ENCODE measurements at regions not wholly inside any gene's neighbourhood (a gene's known extent, or its start where the extent isn't known, plus 50 kb on each side); places are given as distances from the start of the nearest gene placed in this dataset.
"Not testable (repeated sequence)": the region's sequence is repeated elsewhere in the genome, so short reads cannot be mapped to it uniquely, and the experiment has no call there.

GRCh38 chr13:46468570-46469463 lies 81.8 kb upstream of the RUBCNL start (continued):
- TF ChIP-seq ZNF260 (CRISPR knock-in tag; IDR thresholded peaks at IDR 0.05; ENCODE audit: borderline replicate concordance, low read depth) (no peak), MTF1 (CRISPR knock-in tag; IDR thresholded peaks at IDR 0.05) (no peak), ZNF274 (CRISPR knock-in tag; IDR thresholded peaks at IDR 0.05) (no peak), PAF1 (CRISPR knock-in tag; IDR thresholded peaks at IDR 0.05) (no peak), EEA1 (CRISPR knock-in tag; IDR thresholded peaks at IDR 0.05; ENCODE audit: borderline replicate concordance) (no peak), ZUFSP (CRISPR knock-in tag; IDR thresholded peaks at IDR 0.05; ENCODE audit: borderline replicate concordance) (no peak)

GRCh38 chr13:46467694-46468093 lies 80.6 kb upstream of the RUBCNL start:
- H3K4me1 ChIP-seq (ENCODE audit: insufficient read depth, low read length); H3K36me3 ChIP-seq (replicated peaks in 1 of 2; ENCODE audit: control insufficient read depth in 1 of 2, insufficient read depth in 2 of 2, low read length in 2 of 2); CTCF ChIA-PET (ENCODE audit: low intra/inter-chr PET ratio, low total read pairs); H3K27me3 ChIP-seq (ENCODE audit: control insufficient read depth in 1 of 2, insufficient read depth in 2 of 2, low read length in 2 of 2); ATAC-seq; intact Hi-C loops (cut with micrococcal nuclease; ENCODE audit: unreplicated experiment); FAIRE-seq; H2AFZ ChIP-seq (ENCODE audit: low read length); H3K4me3 ChIP-seq (replicated peaks in 1 of 3; ENCODE audit: insufficient read depth in 1 of 3, low read depth in 2 of 3, low read length in 3 of 3); in situ Hi-C loops (cut with HindIII; ENCODE audit: extremely low pct_ligation_motif_present, low pct_unique_long_range_greater_than_20kb); DNase-seq (ENCODE audit: low spot score); H3K9me3 ChIP-seq (ENCODE audit: low read length); H3K4me2 ChIP-seq (ENCODE audit: low read depth, low read length); POLR2A ChIA-PET; H3K79me2 ChIP-seq (ENCODE audit: insufficient read depth, low read length); H4K20me1 ChIP-seq (ENCODE audit: insufficient read depth, low read length); H3K27ac ChIP-seq (ENCODE audit: extremely low read length, insufficient read depth, low read length); H3K9ac ChIP-seq (ENCODE audit: insufficient read depth, low read depth, low read length); BruUV-seq (replicated peaks): not testable (repeated sequence)
- 58% methylated on average over 9 of the region's 10 CpGs for WGBS (ENCODE audit: low lambda C conversion rate)

- H3K9me3 ChIP-seq (ENCODE audit: low read length); H3K4me1 ChIP-seq (ENCODE audit: insufficient read depth, low read length); POLR2A ChIA-PET; H3K4me3 ChIP-seq (replicated peaks in 1 of 3; ENCODE audit: insufficient read depth in 1 of 3, low read depth in 2 of 3, low read length in 3 of 3); H3K79me2 ChIP-seq (ENCODE audit: insufficient read depth, low read length); in situ Hi-C loops (cut with HindIII; ENCODE audit: extremely low pct_ligation_motif_present, low pct_unique_long_range_greater_than_20kb); H3K27ac ChIP-seq (ENCODE audit: extremely low read length, insufficient read depth, low read length); H3K4me2 ChIP-seq (ENCODE audit: low read depth, low read length); FAIRE-seq; H3K9ac ChIP-seq (ENCODE audit: insufficient read depth, low read depth, low read length); H3K36me3 ChIP-seq (replicated peaks in 1 of 2; ENCODE audit: control insufficient read depth in 1 of 2, insufficient read depth in 2 of 2, low read length in 2 of 2); H3K27me3 ChIP-seq (ENCODE audit: control insufficient read depth in 1 of 2, insufficient read depth in 2 of 2, low read length in 2 of 2); H2AFZ ChIP-seq (ENCODE audit: low read length); ATAC-seq; CTCF ChIA-PET (ENCODE audit: low intra/inter-chr PET ratio, low total read pairs); BruUV-seq (replicated peaks); H4K20me1 ChIP-seq (ENCODE audit: insufficient read depth, low read length); DNase-seq (ENCODE audit: low spot score); intact Hi-C loops (cut with micrococcal nuclease; ENCODE audit: unreplicated experiment): not testable (repeated sequence)
- WGBS (ENCODE audit: low lambda C conversion rate): 79% methylated on average over 7 of the region's 7 CpGs
These were observed 79.0 kb upstream of the RUBCNL start for GRCh38 chr13:46466074-46466473.

All from HepG2 (cell line).